ENCODE measurements at regions not wholly inside any gene's neighbourhood (a gene's known extent, or its start where the extent isn't known, plus 50 kb on each side); places are given as distances from the start of the nearest gene placed in this dataset.

DNA sequence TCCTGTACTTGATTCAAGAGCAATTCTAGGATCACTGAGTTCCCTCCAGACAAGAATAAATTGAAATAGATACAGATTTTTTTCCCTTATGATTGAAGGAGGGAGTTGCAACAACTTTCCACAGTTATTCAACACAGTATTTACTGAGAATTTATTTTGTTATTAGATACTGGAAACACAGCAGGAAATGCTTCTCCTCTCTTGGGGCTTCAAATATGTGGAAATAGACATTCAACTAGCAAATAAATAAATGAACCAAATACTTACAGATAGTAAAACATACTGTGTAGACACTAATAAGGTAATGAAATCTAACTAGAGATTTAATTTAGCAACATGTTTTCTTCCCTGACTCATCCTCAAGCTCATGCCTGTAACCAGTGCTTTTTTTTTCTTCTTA lies 169.2 kb downstream of the LNPK start:
- TF ChIP-seq, protein P1, sequence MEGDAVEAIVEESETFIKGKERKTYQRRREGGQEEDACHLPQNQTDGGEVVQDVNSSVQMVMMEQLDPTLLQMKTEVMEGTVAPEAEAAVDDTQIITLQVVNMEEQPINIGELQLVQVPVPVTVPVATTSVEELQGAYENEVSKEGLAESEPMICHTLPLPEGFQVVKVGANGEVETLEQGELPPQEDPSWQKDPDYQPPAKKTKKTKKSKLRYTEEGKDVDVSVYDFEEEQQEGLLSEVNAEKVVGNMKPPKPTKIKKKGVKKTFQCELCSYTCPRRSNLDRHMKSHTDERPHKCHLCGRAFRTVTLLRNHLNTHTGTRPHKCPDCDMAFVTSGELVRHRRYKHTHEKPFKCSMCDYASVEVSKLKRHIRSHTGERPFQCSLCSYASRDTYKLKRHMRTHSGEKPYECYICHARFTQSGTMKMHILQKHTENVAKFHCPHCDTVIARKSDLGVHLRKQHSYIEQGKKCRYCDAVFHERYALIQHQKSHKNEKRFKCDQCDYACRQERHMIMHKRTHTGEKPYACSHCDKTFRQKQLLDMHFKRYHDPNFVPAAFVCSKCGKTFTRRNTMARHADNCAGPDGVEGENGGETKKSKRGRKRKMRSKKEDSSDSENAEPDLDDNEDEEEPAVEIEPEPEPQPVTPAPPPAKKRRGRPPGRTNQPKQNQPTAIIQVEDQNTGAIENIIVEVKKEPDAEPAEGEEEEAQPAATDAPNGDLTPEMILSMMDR (IDR thresholded peaks at IDR 0.05; ENCODE audit: extremely low read depth in 1 of 2, insufficient read depth in 1 of 2, low read depth in 1 of 2, low read length in 2 of 2), result no peak
- TF ChIP-seq JUN (IDR thresholded peaks at IDR 0.05; ENCODE audit: borderline replicate concordance, insufficient read depth, insufficient read length, low read depth) (no peak), GATA2 (IDR thresholded peaks at IDR 0.05; ENCODE audit: insufficient read depth, insufficient read length, low read depth, low read length) (no peak), MYC (IDR thresholded peaks at IDR 0.05; ENCODE audit: low read depth, low read length) (no peak), POLR2A (IDR thresholded peaks at IDR 0.05; ENCODE audit: low read depth, low read length) (no peak), POLR2AphosphoS5 (IDR thresholded peaks at IDR 0.05; ENCODE audit: insufficient read depth, low read depth, low read length) (no peak), EZH2 (IDR thresholded peaks at IDR 0.05; ENCODE audit: borderline replicate concordance, low read depth, low read length, severe bottlenecking) (no peak)
- TF ChIP-seq, protein P2, sequence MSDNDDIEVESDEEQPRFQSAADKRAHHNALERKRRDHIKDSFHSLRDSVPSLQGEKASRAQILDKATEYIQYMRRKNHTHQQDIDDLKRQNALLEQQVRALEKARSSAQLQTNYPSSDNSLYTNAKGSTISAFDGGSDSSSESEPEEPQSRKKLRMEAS (IDR thresholded peaks at IDR 0.05; ENCODE audit: insufficient read depth, insufficient read length), result no peak

Measured in endothelial cell of umbilical vein (primary cell).